ENCODE measurements at regions not wholly inside any gene's neighbourhood (a gene's known extent, or its start where the extent isn't known, plus 50 kb on each side); places are given as distances from the start of the nearest gene placed in this dataset.

GRCh38 chr3:148126956-148127355 lies 570.7 kb upstream of the AGTR1 start:
- H3K4me3 ChIP-seq (replicated peaks; ENCODE audit: insufficient read depth, low read length): no peak overlapping the region
- H3K27ac ChIP-seq (replicated peaks): no peak overlapping the region
- TF ChIP-seq SPI1 (IDR thresholded peaks at IDR 0.05; ENCODE audit: borderline replicate concordance, low read depth): no peak
- no peak for TF ChIP-seq CTCF (IDR thresholded peaks at IDR 0.05; ENCODE audit: insufficient read depth, low read length)
- no peak for TF ChIP-seq GABPA (IDR thresholded peaks at IDR 0.05; ENCODE audit: low read depth)
- TF ChIP-seq POLR2AphosphoS5 (IDR thresholded peaks at IDR 0.05; ENCODE audit: low read depth): no peak
- no peak for TF ChIP-seq REST (IDR thresholded peaks at IDR 0.05; ENCODE audit: insufficient replicate concordance, low read depth)
- H3K27me3 ChIP-seq (ENCODE audit: insufficient read depth, poor library complexity, severe bottlenecking): no peaks in the 10 kb centered on the region
- no peak for DNase-seq (ENCODE audit: low read depth in 1 of 2, low spot score in 1 of 2)

- Histone ChIP-seq H3K27ac (replicated peaks) (no peak overlapping the region), H3K27me3 (ENCODE audit: insufficient read depth, poor library complexity, severe bottlenecking) (no peaks in the 10 kb centered on the region), H3K4me3 (replicated peaks; ENCODE audit: insufficient read depth, low read length) (no peak overlapping the region)
- TF ChIP-seq SPI1 (IDR thresholded peaks at IDR 0.05; ENCODE audit: borderline replicate concordance, low read depth) (no peak), POLR2AphosphoS5 (IDR thresholded peaks at IDR 0.05; ENCODE audit: low read depth) (no peak), GABPA (IDR thresholded peaks at IDR 0.05; ENCODE audit: low read depth) (no peak), CTCF (IDR thresholded peaks at IDR 0.05; ENCODE audit: insufficient read depth, low read length) (no peak), REST (IDR thresholded peaks at IDR 0.05; ENCODE audit: insufficient replicate concordance, low read depth) (no peak)
- DNase-seq (ENCODE audit: low read depth in 1 of 2, low spot score in 1 of 2): no peak
Measured at GRCh38 chr3:148128136-148128535, 569.6 kb upstream of the AGTR1 start.

GRCh38 chr3:148131990-148132638 lies 565.6 kb upstream of the AGTR1 start:
- no peak overlapping the region for H3K4me3 ChIP-seq (replicated peaks; ENCODE audit: insufficient read depth, low read length)
- no peak for DNase-seq (ENCODE audit: low read depth in 1 of 2, low spot score in 1 of 2)

More at GRCh38 chr3:148131990-148132638, 565.6 kb upstream of the AGTR1 start:
- H3K27ac ChIP-seq (replicated peaks): no peak overlapping the region
- H3K27me3 ChIP-seq (ENCODE audit: insufficient read depth, poor library complexity, severe bottlenecking): no peaks in the 10 kb centered on the region
- no peak for TF ChIP-seq CTCF (IDR thresholded peaks at IDR 0.05; ENCODE audit: insufficient read depth, low read length)
- no peak for TF ChIP-seq REST (IDR thresholded peaks at IDR 0.05; ENCODE audit: insufficient replicate concordance, low read depth)
- no peak for TF ChIP-seq GABPA (IDR thresholded peaks at IDR 0.05; ENCODE audit: low read depth)
- no peak for TF ChIP-seq POLR2AphosphoS5 (IDR thresholded peaks at IDR 0.05; ENCODE audit: low read depth)
- TF ChIP-seq SPI1 (IDR thresholded peaks at IDR 0.05; ENCODE audit: borderline replicate concordance, low read depth): no peak

Measured in HL-60 (cell line).